Fibroblast of pulmonary artery (primary cell): ENCODE measurements at regions not wholly inside any gene's neighbourhood (a gene's known extent, or its start where the extent isn't known, plus 50 kb on each side); places are given as distances from the start of the nearest gene placed in this dataset.

Source experiments
- DNase-seq: peaks from one replicate; pipeline ENCODE4 v3.0.0-alpha.2; 2010; ENCODE audit warnings: low read depth
- H3K4me3 ChIP-seq: replicated peaks from 2 replicates; pipeline ENCODE4 v1.5.1; 2011; ENCODE audit warnings: low read depth, mild to moderate bottlenecking, control low read depth, low read length, moderate library complexity
- CTCF ChIP-seq: IDR thresholded peaks from 2 replicates; pipeline ENCODE4 v1.5.1; 2011; ENCODE audit warnings: mild to moderate bottlenecking, control low read depth, low read length, inconsistent platforms; ENCODE audit errors: missing control alignments

GRCh38 chr13:53240401-53241025 is 211.9 kb downstream of the OLFM4 start:
- no peak for TF ChIP-seq CTCF
- no peak overlapping the region for H3K4me3 ChIP-seq
- no peak for DNase-seq

DNA sequence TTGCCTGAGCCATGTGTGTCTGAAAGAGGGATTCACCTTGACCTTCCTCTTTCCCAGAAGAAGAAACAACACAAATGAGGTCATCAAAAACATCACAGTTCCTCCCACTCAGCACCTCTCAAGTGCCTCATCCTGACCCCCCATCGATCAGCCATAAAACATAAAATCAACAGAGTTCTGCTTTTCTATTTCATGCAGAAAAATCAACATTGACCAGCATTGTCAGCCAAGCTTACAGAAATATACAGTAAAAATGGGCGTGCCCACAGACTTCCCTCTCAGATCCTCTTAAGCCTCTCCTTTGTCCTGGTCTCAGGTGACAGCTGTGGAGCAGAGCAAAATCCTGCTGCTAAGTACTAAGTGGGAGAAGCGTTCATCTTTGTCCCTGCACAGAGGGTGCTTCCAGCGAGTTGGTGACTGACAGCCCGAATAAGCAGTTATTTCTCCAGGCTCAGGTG is 213.3 kb downstream of the OLFM4 start:
- no peak for DNase-seq
- TF ChIP-seq CTCF: no peak
- no peak overlapping the region for H3K4me3 ChIP-seq

GRCh38 chr13:53249236-53249635 is 220.6 kb downstream of the OLFM4 start:
- no peak overlapping the region for H3K4me3 ChIP-seq
- TF ChIP-seq CTCF: no peak
- no peak for DNase-seq

DNA sequence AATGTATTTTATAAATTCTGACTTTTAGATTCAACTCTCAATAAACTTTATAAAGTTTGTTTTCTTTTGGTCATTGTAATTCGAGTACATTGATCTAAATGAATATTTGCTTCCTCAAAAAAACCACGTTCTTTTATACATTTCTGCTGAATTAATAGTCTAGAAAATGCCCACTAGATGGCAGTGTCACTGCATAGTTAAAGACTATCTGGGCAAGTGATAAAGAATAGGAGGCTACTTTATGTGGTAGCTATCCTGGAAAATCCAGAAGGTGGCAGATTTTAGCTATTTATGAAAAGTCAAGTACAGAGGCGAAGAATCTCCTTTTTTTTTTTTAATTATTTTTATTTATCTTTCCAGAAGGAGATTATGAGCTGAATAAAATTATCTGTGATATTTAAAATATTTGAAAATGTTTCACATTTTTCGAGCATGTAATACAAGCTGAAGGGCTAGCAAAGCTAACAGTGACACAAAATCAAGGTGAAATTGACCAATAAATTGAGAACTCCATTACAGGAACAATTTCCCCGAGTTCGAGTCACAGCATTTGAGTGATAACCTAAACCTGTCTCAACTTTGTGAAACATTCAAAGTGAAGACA is 221.8 kb downstream of the OLFM4 start:
- no peak overlapping the region for H3K4me3 ChIP-seq
- peak; percentile 83 for DNase-seq
- TF ChIP-seq CTCF: peak; percentile 75

- DNase-seq: no peak
- H3K4me3 ChIP-seq: no peak overlapping the region
- no peak for TF ChIP-seq CTCF
Observed at GRCh38 chr13:53250977-53251376, 222.4 kb downstream of the OLFM4 start.

GRCh38 chr13:53254500-53254899 is 225.9 kb downstream of the OLFM4 start:
- H3K4me3 ChIP-seq: no peak overlapping the region
- no peak for DNase-seq
- no peak for TF ChIP-seq CTCF

- no peak overlapping the region for H3K4me3 ChIP-seq
- no peak for DNase-seq
- TF ChIP-seq CTCF: no peak
Observed at GRCh38 chr13:53255795-53256194, 227.2 kb downstream of the OLFM4 start.
